HCT116 (cell line): ENCODE measurements at regions not wholly inside any gene's neighbourhood (a gene's known extent, or its start where the extent isn't known, plus 50 kb on each side); places are given as distances from the start of the nearest gene placed in this dataset.

Source experiments
- ATAC-seq: fragments of 200-7000 bp; cut with Tn5 transposase; 2 replicates; pipeline ENCODE4 v1.9.1; 2020; ENCODE audit warnings: mild to moderate bottlenecking, moderate library complexity
- BruUV-seq: library from RNA; stranded (reverse); fragments of 400-500 nt; replicated peaks from 2 replicates; lab custom pipeline; 2021; lab: Mats Ljungman, UMichigan
- CTCF ChIA-PET: fragments of 300-600 bp; sonication (Branson Sonifier 250); formaldehyde crosslinking; loops from one replicate; lab custom pipeline; 2021; ENCODE audit warnings: antibody characterized with exemption; lab: Charles Lee
- POLR2A ChIA-PET: fragments of 300-600, 350-600 bp; sonication (Branson Sonifier 250); formaldehyde crosslinking; loops from one replicate; lab custom pipeline; 2021; ENCODE audit warnings: antibody characterized with exemption; lab: Charles Lee
- RAD21 ChIA-PET, 2 experiments: fragments of 300-600 bp; sonication (Branson Sonifier 250); formaldehyde crosslinking; loops; one replicate each; lab custom pipeline; 2023; ENCODE audit warnings: low total read pairs in 2 of 2; ENCODE audit not compliant: uncharacterized antibody in 2 of 2, unreplicated experiment in 2 of 2, low non-redundant PET in 1 of 2; lab: Charles Lee
- DNase-seq: peaks from one replicate; pipeline ENCODE4 v3.0.0-alpha.2; 2010; ENCODE audit warnings: low read depth, low spot score
- H2AFZ ChIP-seq: fragments of 200-600 bp; shearing (Covaris generic), sonication (generic); 2 replicates; pipeline ENCODE4 v1.6.1; 2017; ENCODE audit warnings: low read depth, mixed run types, mixed read lengths, antibody characterized with exemption, low read length; ENCODE audit not compliant: poor library complexity, severe bottlenecking
- H3K27ac ChIP-seq: 2 replicates; pipeline ENCODE4 v1.5.1; 2012; ENCODE audit warnings: low read depth, low read length
- H3K27me3 ChIP-seq: fragments of 200-600 bp; sonication (generic); 2 replicates; pipeline ENCODE4 v1.6.1; 2016; ENCODE audit warnings: mixed run types, low read length, mixed read lengths; ENCODE audit not compliant: insufficient read depth
- H3K36me3 ChIP-seq, 2 experiments: fragments of 200-500 bp in 1 of 2; fragments of 200-600 bp in 1 of 2; sonication (Bioruptor generic) in 1 of 2; sonication (generic) in 1 of 2; 2 replicates each; pipeline versions ENCODE4 v1.5.1 to v1.6.1; 2014 to 2016; ENCODE audit warnings: low read length in 2 of 2, inconsistent platforms in 1 of 2, mixed read lengths in 1 of 2, mixed run types in 1 of 2; ENCODE audit not compliant: insufficient read depth in 2 of 2, control insufficient read depth in 1 of 2
- H3K4me1 ChIP-seq, 2 experiments: fragments of 200-600 bp in 1 of 2; sonication (generic) in 1 of 2; 2 replicates each; pipeline versions ENCODE4 v1.5.1 to v1.6.1; 2012 to 2017; ENCODE audit warnings: low read length in 2 of 2, inconsistent platforms in 1 of 2, mild to moderate bottlenecking in 1 of 2, mixed read lengths in 1 of 2, mixed run types in 1 of 2, moderate library complexity in 1 of 2; ENCODE audit not compliant: insufficient read depth in 2 of 2, control insufficient read depth in 1 of 2
- H3K4me2 ChIP-seq: fragments of 200-600 bp; sonication (generic); 2 replicates; pipeline ENCODE4 v1.6.1; 2017; ENCODE audit warnings: mixed run types, low read length, mixed read lengths
- H3K4me3 ChIP-seq, 2 experiments: fragments of 200-600 bp in 1 of 2; sonication (generic) in 1 of 2; replicated peaks in 1 of 2; 2 replicates each; pipeline ENCODE4 v1.5.1; 2011 to 2016; ENCODE audit warnings: low read length in 2 of 2, control low read depth in 1 of 2, low read depth in 1 of 2, mild to moderate bottlenecking in 1 of 2, mixed read lengths in 1 of 2, mixed run types in 1 of 2
- H3K79me2 ChIP-seq: fragments of 200-600 bp; sonication (generic); 2 replicates; pipeline ENCODE4 v1.6.1; 2017; ENCODE audit warnings: mild to moderate bottlenecking, mixed run types, low read length, moderate library complexity, mixed read lengths; ENCODE audit not compliant: insufficient read depth
- H3K9ac ChIP-seq: fragments of 200-600 bp; sonication (generic); 2 replicates; pipeline ENCODE4 v1.6.1; 2016; ENCODE audit warnings: low read length, mixed read lengths
- H3K9me2 ChIP-seq: fragments of 200-600 bp; sonication (generic), shearing (Covaris generic); 2 replicates; pipeline ENCODE4 v1.6.1; 2017; ENCODE audit warnings: mixed run types, mild to moderate bottlenecking, moderate library complexity; ENCODE audit not compliant: insufficient read depth
- H3K9me3 ChIP-seq, 2 experiments: fragments of 200-500 bp in 1 of 2; fragments of 200-600 bp in 1 of 2; sonication (Bioruptor generic) in 1 of 2; sonication (generic) in 1 of 2; 2 replicates each; pipeline ENCODE4 v1.6.1; 2014 to 2017; ENCODE audit warnings: low read length in 2 of 2, mixed read lengths in 2 of 2, inconsistent platforms in 1 of 2, low read depth in 1 of 2, mild to moderate bottlenecking in 1 of 2, mixed run types in 1 of 2, moderate library complexity in 1 of 2; ENCODE audit not compliant: control insufficient read depth in 1 of 2, insufficient read depth in 1 of 2
- H4K20me1 ChIP-seq: fragments of 200-600 bp; sonication (generic), shearing (Covaris generic); 2 replicates; pipeline ENCODE4 v1.6.1; 2017; ENCODE audit warnings: mixed run types, mild to moderate bottlenecking, moderate library complexity; ENCODE audit not compliant: insufficient read depth
- ATF3 ChIP-seq: IDR thresholded peaks from 2 replicates; pipeline ENCODE4 v1.6.1; 2012
- CEBPB ChIP-seq: IDR thresholded peaks from 2 replicates; pipeline ENCODE4 v1.6.1; 2012; ENCODE audit warnings: low read depth
- CTCF ChIP-seq, 3 experiments: fragments of 200-600 bp in 1 of 3; sonication (generic) in 1 of 3; IDR thresholded peaks in 2 of 3; conservative IDR thresholded peaks in 1 of 3; 2 replicates each; pipeline ENCODE4 v1.5.1; 2012 to 2017; ENCODE audit warnings: low read depth in 2 of 3, low read length in 2 of 3, antibody characterized with exemption in 1 of 3, borderline replicate concordance in 1 of 3, control low read depth in 1 of 3, mild to moderate bottlenecking in 1 of 3, mixed read lengths in 1 of 3, mixed run types in 1 of 3, moderate library complexity in 1 of 3; ENCODE audit not compliant: insufficient read depth in 1 of 3
- EZH2phosphoT487 ChIP-seq: fragments of 200-600 bp; IDR thresholded peaks from 2 replicates; pipeline ENCODE4 v1.6.1; 2018; ENCODE audit warnings: antibody characterized with exemption, borderline replicate concordance
- FOSL1 ChIP-seq: IDR thresholded peaks from 2 replicates; pipeline ENCODE4 v1.6.1; 2012; ENCODE audit warnings: low read depth
- JUND ChIP-seq: IDR thresholded peaks from 2 replicates; pipeline ENCODE4 v1.6.1; 2012
- MAX ChIP-seq: IDR thresholded peaks from 2 replicates; pipeline ENCODE4 v1.6.1; 2012
- REST ChIP-seq: IDR thresholded peaks from 2 replicates; pipeline ENCODE4 v1.6.1; 2012; ENCODE audit warnings: low read depth
- SIN3A ChIP-seq: IDR thresholded peaks from 2 replicates; pipeline ENCODE4 v1.6.1; 2012; ENCODE audit warnings: low read depth
- SP1 ChIP-seq: IDR thresholded peaks from 2 replicates; pipeline ENCODE4 v1.6.1; 2012; ENCODE audit warnings: low read depth
- SRF ChIP-seq: IDR thresholded peaks from 2 replicates; pipeline ENCODE4 v1.6.1; 2012; ENCODE audit warnings: low read depth
- TCF7L2 ChIP-seq: IDR thresholded peaks from 2 replicates; pipeline ENCODE4 v1.7.0; 2011; ENCODE audit warnings: borderline replicate concordance, inconsistent platforms; ENCODE audit not compliant: insufficient read depth, insufficient read length; ENCODE audit errors: extremely low read depth
- YY1 ChIP-seq: IDR thresholded peaks from 2 replicates; pipeline ENCODE4 v1.6.1; 2011; ENCODE audit warnings: low read length, low read depth, moderate library complexity, mild to moderate bottlenecking; ENCODE audit not compliant: insufficient replicate concordance; ENCODE audit errors: extremely low read depth
- ZBTB33 ChIP-seq: IDR thresholded peaks from 2 replicates; pipeline ENCODE4 v1.6.1; 2011; ENCODE audit warnings: mild to moderate bottlenecking, low read length, moderate library complexity; ENCODE audit not compliant: insufficient replicate concordance; ENCODE audit errors: extremely low read depth
- ZFX ChIP-seq: fragments of 450-650 bp; IDR thresholded peaks from 2 replicates; pipeline ENCODE4 v1.6.1; 2017
- ZNF274 ChIP-seq: fragments of 200-500 bp; sonication (Bioruptor generic); IDR thresholded peaks from 2 replicates; pipeline ENCODE4 v1.6.1; 2014; ENCODE audit warnings: mild to moderate bottlenecking, low read depth, low read length, inconsistent platforms
- intact Hi-C: fragments of 100-400 bp; cut with micrococcal nuclease; formaldehyde crosslinking; loops from 2 replicates; pipeline ENCODE4 v1.10.0; 2022

GRCh38 chr14:27387463-27387862, 789.6 kb upstream of the NOVA1 start:
- Histone ChIP-seq H3K27ac (no peak overlapping the region), H3K4me3 (no peak overlapping the region), H3K9ac (no peak overlapping the region), H2AFZ (no peak overlapping the region), H3K36me3 (no peaks in the 10 kb centered on the region), H3K4me2 (no peak overlapping the region), H3K9me3 (peaks cover 4 to 27% of the 10 kb centered on the region in 2 experiments; a peak in 2 of 4 replicates), H3K79me2 (no peaks in the 10 kb centered on the region), H3K9me2 (no peaks in the 10 kb centered on the region), H3K27me3 (no peaks in the 10 kb centered on the region), H3K4me1 (no peaks in the 10 kb centered on the region), H4K20me1 (no peaks in the 10 kb centered on the region)
- CTCF ChIA-PET, result no interaction called here
- RAD21 ChIA-PET, result no interaction called here
- ATAC-seq (no peak), DNase-seq (no peak)
- POLR2A ChIA-PET, result no interaction called here
- no TSS peak for BruUV-seq
- TF ChIP-seq FOSL1 (no peak), EZH2phosphoT487 (no peak), MAX (no peak), ZNF274 (no peak), SP1 (no peak), CEBPB (no peak), YY1 (no peak), SIN3A (no peak), ZFX (no peak), CTCF (IDR thresholded peaks at IDR 0.05 in 2 of 3, conservative IDR thresholded peaks at IDR 0.05 in 1 of 3; ENCODE audit: borderline replicate concordance in 1 of 3, insufficient read depth in 1 of 3, low read depth in 2 of 3, low read length in 2 of 3) (no peak), ZBTB33 (no peak), TCF7L2 (no peak), SRF (no peak), JUND (no peak), ATF3 (no peak), REST (no peak)
- intact Hi-C loops, result no loop called here
